GM18868 (cell line): ENCODE measurements at regions not wholly inside any gene's neighbourhood (a gene's known extent, or its start where the extent isn't known, plus 50 kb on each side); places are given as distances from the start of the nearest gene placed in this dataset.

Experiments used
- ATAC-seq: cut with Tn5 transposase; IDR thresholded peaks from one replicate; pipeline ENCODE4 v1.9.1; 2021; ENCODE audit warnings: mild to moderate bottlenecking, moderate library complexity; ENCODE audit not compliant: unreplicated experiment

- no peak for ATAC-seq
Measured at GRCh38 chr19:28403690-28404089, 809.3 kb downstream of the UQCRFS1 start.

GRCh38 chr19:28402701-28403290 lies 810.2 kb downstream of the UQCRFS1 start:
- no peak for ATAC-seq

DNA sequence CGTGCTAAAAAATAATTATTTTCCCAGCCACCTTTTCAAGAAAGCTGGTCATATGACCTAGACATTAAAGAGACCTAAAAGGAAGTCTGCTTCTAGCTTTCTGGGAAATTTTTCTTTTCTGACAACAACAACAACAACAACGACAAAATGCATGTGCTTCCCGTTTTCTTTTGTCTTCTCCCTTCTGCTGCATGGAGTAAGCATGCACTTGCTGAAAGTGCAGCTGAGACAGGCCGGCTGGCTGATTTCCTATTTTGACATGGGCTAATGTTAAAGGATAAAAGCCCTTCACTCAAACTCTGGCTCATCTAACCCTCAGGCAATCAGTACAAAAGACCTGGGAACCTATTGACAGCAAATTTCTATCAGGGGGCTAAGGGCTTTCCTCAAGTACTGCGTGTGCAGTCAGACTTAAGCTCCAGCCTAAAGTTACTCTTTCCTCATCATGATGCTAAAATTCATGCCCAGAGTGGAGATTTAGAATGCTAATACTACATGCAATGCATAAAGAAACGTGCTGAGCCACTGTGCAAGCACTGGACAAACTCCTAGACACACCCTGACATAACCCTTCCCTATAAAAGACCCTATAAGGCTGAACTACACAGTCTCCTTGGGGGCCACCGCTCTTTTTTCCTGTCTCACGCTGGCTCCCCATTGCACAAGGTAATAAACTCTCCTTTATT lies 811.1 kb downstream of the UQCRFS1 start:
- no peak for ATAC-seq

GRCh38 chr19:28400953-28401671 lies 811.8 kb downstream of the UQCRFS1 start:
- no peak for ATAC-seq

DNA sequence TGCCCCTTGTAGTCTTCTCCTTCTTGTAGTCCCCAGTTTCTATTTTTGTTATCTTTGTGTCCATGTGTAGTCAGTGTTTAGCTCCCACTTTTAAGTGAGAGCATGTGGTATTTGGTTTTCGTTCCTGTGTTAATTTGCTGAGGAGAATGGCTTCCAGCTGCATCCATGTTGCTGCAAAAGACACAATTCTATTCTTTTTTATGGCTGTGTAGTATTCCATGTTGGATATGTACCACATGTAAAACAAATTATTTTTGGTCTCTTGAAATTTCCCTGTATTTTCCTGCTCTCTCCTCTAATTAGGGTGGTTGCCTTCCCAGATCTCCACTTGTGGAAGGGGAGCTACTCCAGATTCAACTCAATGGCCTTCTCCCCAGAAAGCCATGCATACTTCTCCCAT lies 813.8 kb downstream of the UQCRFS1 start:
- no peak for ATAC-seq

GRCh38 chr19:28397800-28398199 lies 815.2 kb downstream of the UQCRFS1 start:
- ATAC-seq: no peak

DNA sequence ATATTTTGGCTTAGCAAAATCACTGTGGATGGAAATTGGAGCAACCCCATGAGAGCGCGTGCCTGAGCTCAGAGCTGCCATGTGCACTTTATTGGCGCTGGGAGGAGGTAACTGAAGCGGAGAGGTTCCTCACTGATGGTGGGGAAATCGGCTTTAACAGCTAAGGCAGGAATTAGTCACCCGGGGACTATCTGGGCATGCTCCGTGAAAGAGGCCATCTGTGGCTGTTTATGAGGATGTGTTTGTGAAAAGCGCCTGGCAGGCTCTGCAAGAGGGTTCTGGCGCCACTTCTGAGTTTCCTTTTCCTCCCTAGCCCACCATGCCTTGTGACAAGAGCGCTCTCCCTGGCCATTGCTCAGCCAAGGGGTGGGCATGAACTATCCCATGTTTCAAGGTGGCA lies 815.6 kb downstream of the UQCRFS1 start:
- ATAC-seq: no peak

- no peak for ATAC-seq
Measured at GRCh38 chr19:28396287-28396831, 816.6 kb downstream of the UQCRFS1 start.

GRCh38 chr19:28394725-28395124 lies 818.2 kb downstream of the UQCRFS1 start:
- ATAC-seq: no peak

- no peak for ATAC-seq
Measured at GRCh38 chr19:28393574-28394336, 819.2 kb downstream of the UQCRFS1 start.

DNA sequence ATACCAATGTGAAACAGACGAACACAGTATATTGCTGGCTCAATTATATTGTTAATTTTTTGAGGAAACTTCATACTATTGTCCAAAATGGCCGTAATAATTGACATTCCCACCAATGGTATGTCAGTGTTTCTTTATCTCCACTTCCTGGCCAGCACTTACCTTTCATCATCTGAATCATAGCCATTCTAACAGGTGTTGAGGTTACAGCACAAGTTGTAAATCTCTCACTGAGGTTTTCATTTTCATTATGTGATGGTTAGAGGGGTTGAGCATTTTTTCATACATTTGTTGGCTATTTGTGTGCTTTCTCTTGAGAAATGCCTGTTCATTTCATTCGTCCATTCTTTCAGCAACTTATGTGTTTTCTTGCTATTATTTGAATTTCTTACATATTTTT lies 824.0 kb downstream of the UQCRFS1 start:
- no peak for ATAC-seq

DNA sequence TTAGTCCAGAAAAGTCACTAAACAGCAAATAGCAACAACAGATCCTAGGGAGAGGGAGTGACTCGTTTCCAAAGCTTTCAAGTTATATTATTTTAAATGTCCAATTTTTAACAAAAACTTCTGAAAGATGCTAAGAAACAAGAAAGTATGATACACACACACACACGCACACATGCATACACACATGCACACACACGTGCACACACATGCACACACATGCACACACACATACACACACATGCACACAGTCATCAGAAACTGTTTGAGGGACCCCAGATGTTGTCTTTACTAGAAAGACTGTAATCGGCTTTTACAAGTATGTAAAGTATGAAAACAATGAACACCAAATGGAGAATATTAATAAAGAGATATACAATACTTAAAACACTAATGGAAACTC lies 825.4 kb downstream of the UQCRFS1 start:
- ATAC-seq: no peak

DNA sequence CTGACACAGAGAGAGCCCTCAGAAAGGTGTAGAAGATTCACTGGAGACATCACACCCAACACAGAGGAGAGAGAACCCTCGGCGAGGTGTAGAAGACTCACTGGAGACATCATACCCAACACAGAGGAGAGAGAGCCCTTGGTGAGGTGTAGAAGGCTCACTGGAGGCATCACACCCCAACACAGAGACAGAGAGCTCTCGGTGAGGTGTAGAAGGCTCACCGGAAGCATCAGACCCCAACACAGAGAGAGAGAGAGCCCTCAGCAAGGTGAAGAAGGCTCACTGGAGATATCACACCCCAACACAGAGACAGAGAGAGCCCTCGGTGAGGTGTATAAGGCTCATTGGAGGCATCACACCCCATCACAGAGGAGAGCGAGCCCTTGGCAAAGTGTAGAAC lies 826.5 kb downstream of the UQCRFS1 start:
- ATAC-seq: no peak

- ATAC-seq: no peak
Measured at GRCh38 chr19:28386066-28386465, 826.9 kb downstream of the UQCRFS1 start.

DNA sequence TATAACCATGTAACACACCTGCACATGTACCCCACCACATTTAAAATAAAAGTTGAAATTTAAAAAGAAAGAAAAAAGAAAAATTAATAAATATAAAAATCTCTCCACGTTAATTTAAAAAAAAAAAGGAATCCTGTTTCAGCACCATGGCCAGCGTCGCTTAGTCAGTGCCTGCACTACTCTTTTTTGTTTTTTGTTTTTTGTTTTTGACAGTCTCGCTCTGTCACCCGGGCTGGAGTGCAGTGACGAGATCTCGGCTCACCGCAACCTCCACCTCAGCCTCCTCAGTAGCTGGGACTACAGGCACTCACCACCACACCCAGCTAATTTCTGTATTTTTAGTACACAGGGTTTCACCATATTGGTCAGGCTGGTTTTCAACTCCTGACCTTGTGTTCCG lies 835.9 kb downstream of the UQCRFS1 start:
- ATAC-seq: no peak

GRCh38 chr19:28374971-28375370 lies 838.0 kb downstream of the UQCRFS1 start:
- ATAC-seq: no peak

DNA sequence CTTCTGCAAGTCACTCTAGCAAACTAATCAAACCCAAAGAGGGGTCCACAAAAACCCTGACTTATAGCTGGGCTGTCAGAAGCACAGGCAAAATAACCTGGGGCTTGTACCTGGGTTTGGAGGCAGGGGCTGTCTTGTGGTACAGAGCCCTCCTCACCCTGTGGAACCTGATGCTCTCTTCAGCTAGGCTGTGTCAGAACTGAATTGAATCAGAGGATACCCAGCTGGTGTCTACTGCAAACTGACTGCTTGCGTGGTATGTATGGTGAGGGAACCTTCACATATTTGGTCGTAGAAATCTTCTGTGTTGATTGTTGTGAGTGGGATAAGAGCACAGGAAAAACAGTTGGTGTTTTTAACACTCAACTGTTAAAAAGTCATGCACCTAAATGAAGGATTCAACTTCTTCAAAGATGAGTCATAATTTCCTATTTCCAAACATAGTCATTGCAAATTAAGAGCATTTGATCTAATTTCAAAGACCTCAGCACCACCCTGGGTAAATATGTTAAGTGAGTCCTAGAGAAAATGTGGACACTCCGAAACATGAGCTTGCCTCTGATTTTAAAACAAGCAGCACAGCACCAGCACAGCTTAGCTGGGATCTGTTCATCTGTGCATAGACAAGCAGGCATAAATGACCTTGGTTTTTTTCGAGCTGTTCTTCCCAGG lies 840.2 kb downstream of the UQCRFS1 start:
- no peak for ATAC-seq

DNA sequence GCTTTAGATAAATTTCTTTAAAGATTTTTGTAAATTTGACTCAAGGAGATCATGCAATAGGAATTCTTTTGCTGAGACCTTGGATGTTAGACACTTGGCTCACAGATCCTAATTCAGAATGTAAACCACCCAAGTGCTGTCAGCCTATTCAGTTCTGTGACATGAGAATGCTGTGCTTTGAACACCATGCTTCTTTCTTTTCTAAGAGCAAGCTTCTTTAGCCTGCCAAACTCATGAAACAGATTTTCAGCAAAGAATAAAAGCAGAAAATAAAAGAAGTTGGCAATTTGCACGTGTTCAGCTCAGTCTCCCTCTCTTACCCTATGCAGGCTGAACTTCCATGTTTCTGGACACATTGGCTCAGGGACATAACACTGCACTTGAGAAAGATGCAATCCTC lies 845.8 kb downstream of the UQCRFS1 start:
- no peak for ATAC-seq

DNA sequence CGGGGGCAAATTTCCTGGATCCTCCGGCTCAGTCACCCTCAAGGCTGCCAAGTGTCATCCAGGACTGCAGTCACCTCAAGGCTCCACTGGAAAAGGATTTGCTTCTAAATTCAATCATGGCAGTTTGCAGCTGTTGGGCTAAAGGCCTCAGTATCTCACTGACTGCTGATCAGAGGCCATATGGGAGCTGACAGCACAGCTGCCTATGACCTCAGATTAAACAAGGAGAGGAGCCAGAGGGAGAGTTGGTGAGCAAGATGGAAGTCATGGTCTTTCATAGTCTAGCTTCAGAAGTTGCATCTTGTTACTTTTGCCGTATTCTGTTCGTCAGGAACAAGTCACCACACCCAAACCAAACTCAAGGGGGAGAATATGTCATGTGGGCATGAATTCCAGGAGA lies 849.7 kb downstream of the UQCRFS1 start:
- ATAC-seq: no peak
